LHCN-M2 (cell line): ENCODE measurements at regions not wholly inside any gene's neighbourhood (a gene's known extent, or its start where the extent isn't known, plus 50 kb on each side); places are given as distances from the start of the nearest gene placed in this dataset.

Experiments
- DNase-seq: peaks from one replicate; pipeline ENCODE4 v3.0.0-alpha.2; 2012; ENCODE audit warnings: low read depth

DNA sequence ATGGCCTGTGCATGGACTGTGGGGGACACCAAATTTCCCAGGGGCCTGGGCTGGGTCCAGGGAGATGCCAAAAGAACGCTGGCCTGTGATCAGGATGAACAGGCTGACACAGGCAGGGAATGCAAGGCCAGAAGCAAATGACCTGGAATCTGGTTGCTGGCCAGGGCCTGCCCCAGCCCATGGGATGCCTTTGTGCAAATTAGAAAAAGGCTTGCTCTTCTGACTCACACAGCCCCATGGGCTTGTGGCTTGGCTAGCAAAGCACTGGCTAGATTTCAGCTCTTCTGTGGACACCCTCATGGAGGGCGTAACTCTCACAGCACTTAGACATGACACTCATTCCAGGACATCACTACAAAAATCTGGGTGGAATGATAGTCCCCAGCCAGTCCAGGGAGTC lies 356.0 kb downstream of the SHQ1 start:
- DNase-seq: peak; percentile 94

GRCh38 chr3:72490688-72491435 lies 357.4 kb downstream of the SHQ1 start:
- DNase-seq: no peak

DNA sequence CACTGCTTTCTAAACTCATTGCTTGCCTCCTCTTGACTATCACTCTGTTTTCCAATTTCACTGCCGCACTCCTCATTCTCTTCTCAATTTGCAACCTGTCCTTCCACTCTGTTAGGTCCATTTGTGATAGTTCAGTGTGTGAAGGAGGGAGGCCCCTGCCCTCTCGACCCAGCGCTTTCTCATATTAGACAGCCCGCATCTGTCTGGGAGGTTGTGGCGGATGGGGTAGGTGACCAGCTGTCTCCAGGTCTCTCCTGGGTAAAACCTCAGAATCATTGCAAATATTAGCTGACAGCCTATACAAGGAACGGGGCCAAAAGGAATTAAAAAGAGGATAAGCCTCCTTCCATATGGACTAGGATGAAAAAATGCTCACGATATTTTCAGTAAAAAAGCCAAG lies 358.3 kb downstream of the SHQ1 start:
- DNase-seq: no peak

- DNase-seq: peak; percentile 71
Measured at GRCh38 chr3:72488738-72489035, 359.6 kb downstream of the SHQ1 start.

- peak; percentile 43 for DNase-seq
Measured at GRCh38 chr3:72487946-72488737, 360.1 kb downstream of the SHQ1 start.

- DNase-seq: peak; percentile 94
Measured at GRCh38 chr3:72487078-72487765, 361.0 kb downstream of the SHQ1 start.

DNA sequence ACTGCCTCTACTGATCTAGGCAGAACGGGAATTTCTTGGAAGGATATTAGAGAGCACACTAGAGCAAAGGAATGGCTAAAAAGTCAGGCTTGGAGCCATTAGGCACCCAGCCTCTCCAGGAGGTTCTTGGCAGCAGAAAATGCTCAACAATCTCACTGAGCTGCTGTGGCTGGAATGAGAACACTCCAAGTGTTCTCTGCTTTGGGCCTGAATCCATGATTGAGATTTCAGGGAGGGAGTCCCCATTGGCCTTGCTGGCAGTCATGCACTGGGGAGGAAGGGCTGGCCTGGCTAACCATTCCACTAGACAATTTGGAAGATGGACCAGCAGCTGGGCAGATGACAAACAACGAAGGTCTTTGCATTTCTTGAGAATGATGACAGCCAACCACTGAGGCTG lies 362.6 kb downstream of the SHQ1 start:
- no peak for DNase-seq

- DNase-seq: no peak
Measured at GRCh38 chr3:72483554-72484104, 364.6 kb downstream of the SHQ1 start.

DNA sequence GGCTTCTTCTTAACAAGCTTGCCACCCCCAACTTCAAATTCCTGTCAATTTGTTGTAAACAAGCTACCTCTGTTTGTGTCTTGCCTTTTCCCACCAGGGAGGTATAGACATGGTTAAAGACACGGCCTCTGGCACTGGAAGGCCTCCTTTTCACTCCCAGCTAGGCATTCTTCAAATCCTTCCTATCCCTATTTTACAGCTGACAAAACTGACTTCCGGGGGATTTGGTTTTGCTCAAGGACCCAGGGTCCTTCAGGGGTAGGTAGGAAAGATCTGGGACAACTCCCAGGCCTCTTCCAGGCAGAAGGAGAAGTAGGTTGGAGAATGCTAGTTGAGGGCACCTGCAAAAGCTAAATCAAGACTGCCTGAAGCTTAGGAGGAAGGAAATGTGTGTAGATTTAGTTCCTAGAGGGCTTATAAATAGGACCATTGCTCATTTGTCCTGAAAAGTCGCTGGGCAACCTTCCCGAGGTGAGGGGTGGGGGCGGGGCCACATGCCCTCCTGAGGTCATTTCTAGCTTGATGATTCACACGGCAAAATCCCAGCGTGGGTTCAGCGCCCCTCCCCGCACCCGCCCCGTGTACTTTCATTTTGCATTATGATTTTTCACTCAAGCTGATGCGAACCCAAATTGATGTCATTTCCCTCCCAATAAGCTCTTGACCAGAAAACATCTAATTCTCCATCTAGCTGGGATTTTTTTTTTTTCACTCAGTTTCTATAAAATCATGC lies 365.5 kb downstream of the SHQ1 start:
- DNase-seq: peak; percentile 85

DNA sequence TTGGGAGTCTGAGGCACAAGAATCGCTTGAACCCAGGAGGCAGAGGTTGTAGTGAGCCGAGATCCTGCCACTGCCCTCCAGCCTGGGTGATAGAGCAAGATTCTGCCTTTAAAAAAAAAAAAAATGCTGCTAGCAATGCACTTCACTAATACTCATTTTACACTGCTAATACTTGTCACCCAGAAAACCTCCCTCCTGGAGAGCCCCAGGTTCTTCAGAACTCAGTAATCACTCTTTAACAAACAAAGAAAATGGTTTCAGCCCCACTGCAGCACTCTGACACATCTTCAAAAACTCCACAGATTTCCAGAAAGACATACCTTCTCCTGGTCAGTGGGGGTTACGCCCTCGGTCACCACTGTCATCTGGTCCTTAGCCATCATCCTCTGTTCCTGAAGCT lies 366.7 kb downstream of the SHQ1 start:
- DNase-seq: no peak

GRCh38 chr3:72480366-72480765 lies 367.9 kb downstream of the SHQ1 start:
- no peak for DNase-seq

DNA sequence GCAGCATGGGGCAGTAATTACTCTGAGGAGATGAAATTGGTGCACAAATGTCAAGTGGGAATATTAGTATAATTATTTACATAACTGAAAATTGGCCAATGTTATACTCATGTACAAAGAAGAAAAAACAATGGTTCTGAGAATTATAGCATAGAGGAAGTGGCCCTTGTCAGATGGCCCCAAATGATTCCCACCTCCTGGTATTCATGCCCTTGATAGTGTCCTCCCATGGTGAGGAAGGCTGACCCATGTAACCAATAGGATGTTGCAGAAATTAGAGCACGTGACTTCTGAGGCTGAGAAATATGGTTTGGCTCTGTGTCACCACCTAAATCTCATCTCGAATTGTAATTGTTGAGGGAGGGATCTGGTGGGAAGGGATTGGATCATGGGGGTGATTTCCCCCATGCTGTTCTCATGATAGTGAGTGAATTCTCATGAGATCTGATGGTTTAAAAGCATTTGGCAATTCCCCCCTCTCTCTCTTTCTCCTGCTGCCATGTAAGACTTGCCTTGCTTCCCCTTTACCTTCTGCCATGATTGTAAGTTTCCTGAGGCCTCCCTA lies 368.5 kb downstream of the SHQ1 start:
- DNase-seq: no peak

GRCh38 chr3:72476139-72476483 lies 372.1 kb downstream of the SHQ1 start:
- no peak for DNase-seq

DNA sequence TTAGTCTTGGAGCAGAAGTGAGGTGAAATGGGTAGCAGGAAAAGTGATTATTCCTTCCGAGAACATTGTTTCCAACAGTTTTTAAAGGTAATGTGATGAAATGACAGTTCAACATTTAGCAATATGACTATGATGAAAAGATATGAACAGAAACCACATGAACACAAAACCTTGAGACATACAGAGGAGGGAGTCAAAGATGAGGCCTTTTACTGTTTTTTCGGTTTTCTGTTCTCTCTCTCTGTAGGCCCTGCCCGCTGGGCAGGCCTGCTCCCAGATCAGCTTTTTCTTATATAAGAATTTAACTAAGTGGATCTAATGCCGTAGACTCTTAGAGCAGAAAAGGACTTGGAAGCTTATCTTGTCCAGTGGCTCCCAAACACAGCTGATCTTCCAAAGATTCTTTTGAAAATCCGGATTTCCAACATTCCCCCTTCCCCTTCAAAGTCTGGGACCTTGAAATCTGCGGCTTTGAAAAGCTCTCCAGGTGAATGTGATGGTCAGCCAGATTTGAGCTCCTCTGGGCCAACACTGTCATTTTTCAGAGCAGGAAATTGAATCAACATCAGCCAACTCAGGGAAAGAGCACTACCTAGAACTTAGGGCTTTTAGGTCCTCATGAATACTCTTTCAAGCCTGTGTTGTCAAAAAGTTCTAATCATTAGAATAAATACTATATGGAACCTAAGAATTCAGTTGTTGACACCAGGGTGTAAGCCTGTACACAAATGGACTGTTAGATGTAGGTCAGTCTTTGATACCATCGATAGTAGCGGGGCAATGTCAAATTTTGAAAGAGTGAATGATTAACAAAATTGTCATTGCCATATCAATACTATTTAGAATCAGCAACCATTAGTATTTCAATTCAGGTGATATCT lies 372.7 kb downstream of the SHQ1 start:
- DNase-seq: no peak

- no peak for DNase-seq
Measured at GRCh38 chr3:72474775-72475174, 373.5 kb downstream of the SHQ1 start.

DNA sequence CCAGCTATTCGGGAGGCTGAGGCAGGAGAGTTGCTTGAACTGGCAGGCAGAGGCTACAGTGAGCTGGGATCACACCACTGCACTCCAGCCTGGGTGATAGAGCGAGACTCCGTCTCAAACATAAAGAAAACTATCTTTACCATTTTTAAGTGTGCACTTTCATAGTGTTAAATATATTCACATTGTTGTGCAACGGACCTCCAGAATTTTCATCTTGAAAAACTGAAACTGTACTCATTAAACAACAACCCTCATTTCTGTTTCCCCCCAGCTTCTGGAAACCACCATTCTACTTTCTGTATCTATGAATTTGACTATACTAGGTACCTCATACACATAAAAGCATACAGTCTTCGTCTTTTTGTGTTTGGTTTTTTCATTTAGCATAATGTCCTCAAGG lies 375.1 kb downstream of the SHQ1 start:
- no peak for DNase-seq

- no peak for DNase-seq
Measured at GRCh38 chr3:72470904-72471417, 377.3 kb downstream of the SHQ1 start.

DNA sequence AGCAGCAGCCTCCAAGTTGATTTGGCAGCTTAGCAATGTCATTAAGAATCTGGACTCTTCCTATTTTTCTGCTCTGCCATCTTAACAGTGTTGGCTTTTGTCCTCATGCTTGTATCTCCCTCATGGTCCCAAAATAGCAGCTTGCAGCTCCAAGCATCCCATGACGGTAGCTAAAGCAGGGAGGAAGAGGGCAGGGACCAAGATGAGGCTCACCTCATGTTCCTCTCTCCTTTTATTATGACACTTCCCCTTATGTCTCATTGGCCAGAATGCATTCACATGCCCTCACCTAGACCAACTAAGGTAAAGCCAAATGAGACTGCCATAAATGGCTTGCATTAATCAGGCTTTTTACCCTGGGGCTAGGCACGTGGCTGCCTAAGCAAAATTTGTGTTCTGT lies 382.4 kb downstream of the SHQ1 start:
- no peak for DNase-seq

GRCh38 chr3:72463083-72463482 lies 385.2 kb downstream of the SHQ1 start:
- no peak for DNase-seq

GRCh38 chr3:72462595-72463011 lies 385.6 kb downstream of the SHQ1 start:
- peak; percentile 83 for DNase-seq
